ENCODE measurements at regions not wholly inside any gene's neighbourhood (a gene's known extent, or its start where the extent isn't known, plus 50 kb on each side); places are given as distances from the start of the nearest gene placed in this dataset.
"Not testable (repeated sequence)": the region's sequence is repeated elsewhere in the genome, so short reads cannot be mapped to it uniquely, and the experiment has no call there.

GRCh38 chr4:54840992-54841768 lies 183.4 kb downstream of the KIT start:
- peak; percentile 45 for TF ChIP-seq CTCF (IDR thresholded peaks at IDR 0.05; ENCODE audit: insufficient read depth, low read length, missing control alignments)
- no peak for DNase-seq (ENCODE audit: low read depth, low spot score)
- no peak overlapping the region for H3K4me3 ChIP-seq (ENCODE audit: low read depth, low read length)
- CTCF ChIA-PET: interaction anchor here (0.7 to 3.1 kb wide), 12 partner anchors 8 to 530 kb away, joined by 3 to 24 read pairs (median 4); no protein-coding TSS in a partner anchor
- POLR2A ChIA-PET: no interaction called here

- DNase-seq (ENCODE audit: low read depth, low spot score): no peak
- POLR2A ChIA-PET: no interaction called here
- no peak overlapping the region for H3K4me3 ChIP-seq (ENCODE audit: low read depth, low read length)
- CTCF ChIA-PET: interaction anchor here (0.7 to 3.1 kb wide), 12 partner anchors 9 to 529 kb away, joined by 3 to 24 read pairs (median 4); no protein-coding TSS in a partner anchor
- no peak for TF ChIP-seq CTCF (IDR thresholded peaks at IDR 0.05; ENCODE audit: insufficient read depth, low read length, missing control alignments)
Observed at GRCh38 chr4:54840430-54840829, 182.7 kb downstream of the KIT start.

GRCh38 chr4:54838301-54838700 lies 180.5 kb downstream of the KIT start:
- DNase-seq (ENCODE audit: low read depth, low spot score): no peak
- CTCF ChIA-PET: interaction anchor here (2.2 kb wide), 1 partner anchor 520 kb away, joined by 7 read pairs; no protein-coding TSS in a partner anchor
- POLR2A ChIA-PET: no interaction called here
- H3K4me3 ChIP-seq (ENCODE audit: low read depth, low read length): no peak overlapping the region
- no peak for TF ChIP-seq CTCF (IDR thresholded peaks at IDR 0.05; ENCODE audit: insufficient read depth, low read length, missing control alignments)

GRCh38 chr4:54837576-54838140 lies 179.9 kb downstream of the KIT start:
- DNase-seq (ENCODE audit: low read depth, low spot score): no peak
- CTCF ChIA-PET: interaction anchor here (0.9 to 2.2 kb wide), 2 partner anchors 514 to 519 kb away, joined by 3 to 7 read pairs; no protein-coding TSS in a partner anchor
- POLR2A ChIA-PET: no interaction called here
- TF ChIP-seq CTCF (IDR thresholded peaks at IDR 0.05; ENCODE audit: insufficient read depth, low read length, missing control alignments): no peak
- no peak overlapping the region for H3K4me3 ChIP-seq (ENCODE audit: low read depth, low read length)

- DNase-seq (ENCODE audit: low read depth, low spot score); POLR2A ChIA-PET; H3K4me3 ChIP-seq (ENCODE audit: low read depth, low read length): not testable (repeated sequence)
- CTCF ChIA-PET: interaction anchor here (1.4 kb wide), 1 partner anchor 8 kb away, joined by 3 read pairs; no protein-coding TSS in a partner anchor
Observed at GRCh38 chr4:54828361-54828760, 170.6 kb downstream of the KIT start.

- no peak for DNase-seq (ENCODE audit: low read depth, low spot score)
- no peak for TF ChIP-seq CTCF (IDR thresholded peaks at IDR 0.05; ENCODE audit: insufficient read depth, low read length, missing control alignments)
- CTCF ChIA-PET: no interaction called here
- POLR2A ChIA-PET: no interaction called here
- no peak overlapping the region for H3K4me3 ChIP-seq (ENCODE audit: low read depth, low read length)
Observed at GRCh38 chr4:54823616-54824015, 165.9 kb downstream of the KIT start.
